ENCODE measurements at regions not wholly inside any gene's neighbourhood (a gene's known extent, or its start where the extent isn't known, plus 50 kb on each side); places are given as distances from the start of the nearest gene placed in this dataset.
"Not testable (repeated sequence)": the region's sequence is repeated elsewhere in the genome, so short reads cannot be mapped to it uniquely, and the experiment has no call there.

DNA sequence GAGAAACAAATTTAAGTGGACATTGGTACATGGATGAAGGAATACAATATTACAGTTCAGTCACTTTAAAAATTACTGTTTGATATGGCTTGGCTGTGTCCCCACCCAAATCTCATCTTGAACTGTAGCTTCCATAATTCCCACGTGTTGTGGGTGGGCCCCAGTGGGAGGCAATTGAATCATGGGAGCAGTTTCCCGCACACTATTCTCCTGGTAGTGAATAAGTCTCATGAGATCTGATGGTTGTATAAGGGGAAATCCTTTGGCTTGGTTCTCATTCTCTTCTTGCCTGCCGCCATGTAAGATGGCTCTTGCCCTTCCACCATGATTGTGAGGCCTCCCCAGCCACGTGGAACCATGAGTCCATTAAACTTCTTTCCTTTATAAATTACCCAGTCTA lies 804.2 kb upstream of the FRG1 start:
- no peak overlapping the region for H3K27ac ChIP-seq (ENCODE audit: low read depth in 2 of 2, low read length in 2 of 2)
- no peaks in the 10 kb centered on the region for H3K27me3 ChIP-seq (ENCODE audit: control insufficient read depth, insufficient read depth, low read length)
- intact Hi-C loops (cut with DNase I): no loop called here
- no peaks in the 10 kb centered on the region for H3K4me1 ChIP-seq (ENCODE audit: control insufficient read depth in 2 of 3, insufficient read depth in 2 of 3, low read depth in 1 of 3, low read length in 3 of 3)
- H3K9ac ChIP-seq (ENCODE audit: low read length in 3 of 3): no peak overlapping the region
- H3K4me3 ChIP-seq (ENCODE audit: low read length in 3 of 3): no peak overlapping the region
- DNase-seq (no peak), FAIRE-seq (no peak)
- no peak for TF ChIP-seq CTCF (IDR thresholded peaks at IDR 0.05; ENCODE audit: borderline replicate concordance, extremely low read depth, insufficient read depth)
- H3K9me3 ChIP-seq (ENCODE audit: control insufficient read depth in 2 of 3, insufficient read depth in 1 of 3, low read length in 3 of 3): no peaks in the 10 kb centered on the region
- no peaks in the 10 kb centered on the region for H3K36me3 ChIP-seq (ENCODE audit: control insufficient read depth in 2 of 3, insufficient read depth in 3 of 3, low read length in 3 of 3)

DNA sequence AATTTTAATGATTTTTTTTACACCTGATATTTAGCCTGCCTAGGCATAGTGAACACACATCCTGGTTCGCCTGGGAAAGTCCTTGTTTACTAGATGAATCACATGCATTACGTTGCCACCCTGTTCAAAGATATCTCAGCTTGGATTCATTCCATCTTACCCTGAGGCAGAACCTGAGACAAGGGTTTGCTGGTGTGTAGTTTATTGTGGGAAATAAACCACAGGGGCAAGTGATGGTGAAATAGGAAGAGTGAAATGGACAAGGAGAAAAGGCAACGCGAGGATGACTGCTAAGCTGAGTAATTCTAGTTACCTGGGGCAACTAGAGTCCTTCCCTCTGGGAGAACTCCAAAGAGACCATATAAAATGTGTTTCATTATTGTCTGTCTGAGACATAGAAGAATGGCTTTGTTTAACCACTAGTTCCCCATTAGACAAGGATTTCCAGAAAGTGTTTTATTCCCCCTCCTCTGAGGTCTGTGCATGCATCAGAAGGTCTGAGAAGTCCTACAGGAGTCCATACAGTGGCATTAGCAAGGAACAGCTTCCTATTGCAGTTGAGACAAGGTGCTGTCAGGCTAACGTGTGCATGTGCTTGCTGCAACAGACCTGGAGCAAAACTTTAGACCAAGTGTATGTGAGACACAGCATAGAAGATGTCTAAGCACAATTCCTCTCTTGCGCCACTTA lies 797.3 kb upstream of the FRG1 start:
- no peak overlapping the region for H3K9ac ChIP-seq (ENCODE audit: low read length in 3 of 3)
- intact Hi-C loops (cut with DNase I): no loop called here
- H3K27ac ChIP-seq (ENCODE audit: low read depth in 2 of 2, low read length in 2 of 2): no peak overlapping the region
- H3K4me1 ChIP-seq (ENCODE audit: control insufficient read depth in 2 of 3, insufficient read depth in 2 of 3, low read depth in 1 of 3, low read length in 3 of 3): no peaks in the 10 kb centered on the region
- no peaks in the 10 kb centered on the region for H3K27me3 ChIP-seq (ENCODE audit: control insufficient read depth, insufficient read depth, low read length)
- H3K36me3 ChIP-seq (ENCODE audit: control insufficient read depth in 2 of 3, insufficient read depth in 3 of 3, low read length in 3 of 3): no peaks in the 10 kb centered on the region
- no peaks in the 10 kb centered on the region for H3K9me3 ChIP-seq (ENCODE audit: control insufficient read depth in 2 of 3, insufficient read depth in 1 of 3, low read length in 3 of 3)
- FAIRE-seq (no peak), DNase-seq (no peak)
- TF ChIP-seq CTCF (IDR thresholded peaks at IDR 0.05; ENCODE audit: borderline replicate concordance, extremely low read depth, insufficient read depth): no peak
- H3K4me3 ChIP-seq (ENCODE audit: low read length in 3 of 3): no peak overlapping the region

- no peak for TF ChIP-seq CTCF (IDR thresholded peaks at IDR 0.05; ENCODE audit: borderline replicate concordance, extremely low read depth, insufficient read depth)
- Histone ChIP-seq H3K36me3 (ENCODE audit: control insufficient read depth in 2 of 3, insufficient read depth in 3 of 3, low read length in 3 of 3) (no peaks in the 10 kb centered on the region), H3K9ac (ENCODE audit: low read length in 3 of 3) (no peak overlapping the region), H3K4me1 (ENCODE audit: control insufficient read depth in 2 of 3, insufficient read depth in 2 of 3, low read depth in 1 of 3, low read length in 3 of 3) (no peaks in the 10 kb centered on the region), H3K27ac (ENCODE audit: low read depth in 2 of 2, low read length in 2 of 2) (no peak overlapping the region), H3K9me3 (ENCODE audit: control insufficient read depth in 2 of 3, insufficient read depth in 1 of 3, low read length in 3 of 3) (peaks cover 0 to 7% (median 0%) of the 10 kb centered on the region in 3 donors), H3K27me3 (ENCODE audit: control insufficient read depth, insufficient read depth, low read length) (no peaks in the 10 kb centered on the region), H3K4me3 (ENCODE audit: low read length in 3 of 3) (no peak overlapping the region)
- intact Hi-C loops (cut with DNase I): no loop called here
- no peak for FAIRE-seq
- DNase-seq: no peak
These were observed 793.4 kb upstream of the FRG1 start for GRCh38 chr4:189147005-189147929.

GRCh38 chr4:189155083-189155482 lies 785.6 kb upstream of the FRG1 start:
- H3K9me3 ChIP-seq (ENCODE audit: control insufficient read depth in 2 of 3, insufficient read depth in 1 of 3, low read length in 3 of 3); H3K9ac ChIP-seq (ENCODE audit: low read length in 3 of 3); H3K27ac ChIP-seq (ENCODE audit: low read depth in 2 of 2, low read length in 2 of 2); H3K4me3 ChIP-seq (ENCODE audit: low read length in 3 of 3); FAIRE-seq; intact Hi-C loops (cut with DNase I); H3K36me3 ChIP-seq (ENCODE audit: control insufficient read depth in 2 of 3, insufficient read depth in 3 of 3, low read length in 3 of 3); H3K4me1 ChIP-seq (ENCODE audit: control insufficient read depth in 2 of 3, insufficient read depth in 2 of 3, low read depth in 1 of 3, low read length in 3 of 3); DNase-seq; H3K27me3 ChIP-seq (ENCODE audit: control insufficient read depth, insufficient read depth, low read length): not testable (repeated sequence)
